Vagina (tissue), 2 donors: ENCODE measurements at regions not wholly inside any gene's neighbourhood (a gene's known extent, or its start where the extent isn't known, plus 50 kb on each side); places are given as distances from the start of the nearest gene placed in this dataset.

Source experiments
- POLR2A ChIP-seq, 2 donors: fragments of 450-650 bp; IDR thresholded peaks; one replicate each; pipeline ENCODE4 v1.6.1; 2017; ENCODE audit warnings: antibody characterized with exemption in 2 of 2, mild to moderate bottlenecking in 2 of 2, moderate library complexity in 2 of 2
- POLR2AphosphoS5 ChIP-seq, 2 donors: sonication (generic); formaldehyde crosslinking; IDR thresholded peaks; one replicate each; pipeline ENCODE4 v1.9.0; 2017; ENCODE audit warnings: antibody characterized with exemption in 2 of 2, mild to moderate bottlenecking in 2 of 2, low read depth in 1 of 2; ENCODE audit not compliant: insufficient read depth in 1 of 2
- TF ChIP-seq, protein P1 (sequence below), 3 experiments: fragments of 450-650 bp in 2 of 3; fragments of 200-600 bp in 1 of 3; sonication (generic) in 1 of 3; IDR thresholded peaks; one replicate each; pipeline ENCODE4 v1.5.1; 2017 to 2019; ENCODE audit warnings: antibody characterized with exemption in 3 of 3, mild to moderate bottlenecking in 2 of 3, moderate library complexity in 2 of 3

DNA sequence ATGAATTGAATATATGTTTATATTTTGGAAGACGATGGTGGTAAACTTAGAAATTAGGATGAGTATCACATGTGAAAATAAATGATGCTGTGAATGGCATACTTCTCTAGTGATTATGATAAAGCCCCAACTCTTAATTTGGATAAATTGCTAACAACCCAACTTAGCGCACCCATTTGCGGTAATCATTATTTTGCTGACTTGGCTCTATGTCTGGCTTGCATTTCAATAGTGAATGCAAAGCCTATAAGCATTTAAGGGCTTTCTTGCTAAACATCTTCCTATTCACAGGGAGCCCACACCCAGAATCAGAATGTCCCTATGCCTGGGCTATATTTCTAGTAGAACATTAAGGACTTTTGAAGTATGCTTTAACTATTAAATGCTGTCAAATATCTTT lies 910.7 kb upstream of the FANCL start:
- TF ChIP-seq, protein P1, sequence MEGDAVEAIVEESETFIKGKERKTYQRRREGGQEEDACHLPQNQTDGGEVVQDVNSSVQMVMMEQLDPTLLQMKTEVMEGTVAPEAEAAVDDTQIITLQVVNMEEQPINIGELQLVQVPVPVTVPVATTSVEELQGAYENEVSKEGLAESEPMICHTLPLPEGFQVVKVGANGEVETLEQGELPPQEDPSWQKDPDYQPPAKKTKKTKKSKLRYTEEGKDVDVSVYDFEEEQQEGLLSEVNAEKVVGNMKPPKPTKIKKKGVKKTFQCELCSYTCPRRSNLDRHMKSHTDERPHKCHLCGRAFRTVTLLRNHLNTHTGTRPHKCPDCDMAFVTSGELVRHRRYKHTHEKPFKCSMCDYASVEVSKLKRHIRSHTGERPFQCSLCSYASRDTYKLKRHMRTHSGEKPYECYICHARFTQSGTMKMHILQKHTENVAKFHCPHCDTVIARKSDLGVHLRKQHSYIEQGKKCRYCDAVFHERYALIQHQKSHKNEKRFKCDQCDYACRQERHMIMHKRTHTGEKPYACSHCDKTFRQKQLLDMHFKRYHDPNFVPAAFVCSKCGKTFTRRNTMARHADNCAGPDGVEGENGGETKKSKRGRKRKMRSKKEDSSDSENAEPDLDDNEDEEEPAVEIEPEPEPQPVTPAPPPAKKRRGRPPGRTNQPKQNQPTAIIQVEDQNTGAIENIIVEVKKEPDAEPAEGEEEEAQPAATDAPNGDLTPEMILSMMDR (IDR thresholded peaks at IDR 0.05): no peak
- TF ChIP-seq POLR2A (IDR thresholded peaks at IDR 0.05) (no peak), POLR2AphosphoS5 (IDR thresholded peaks at IDR 0.05; ENCODE audit: insufficient read depth in 1 of 2, low read depth in 1 of 2) (no peak)
